LNCaP clone FGC (cell line): ENCODE measurements at regions not wholly inside any gene's neighbourhood (a gene's known extent, or its start where the extent isn't known, plus 50 kb on each side); places are given as distances from the start of the nearest gene placed in this dataset.

Experiments used
- DNase-seq: peaks from one replicate; pipeline ENCODE4 v3.0.0-alpha.2; 2011; ENCODE audit warnings: low read depth
- H3K4me3 ChIP-seq: 2 replicates; pipeline ENCODE4 v1.5.1; 2011; ENCODE audit warnings: mild to moderate bottlenecking, low read depth, low read length, control low read depth
- CTCF ChIP-seq: IDR thresholded peaks from 2 replicates; pipeline ENCODE4 v1.5.1; 2012; ENCODE audit warnings: mild to moderate bottlenecking; ENCODE audit not compliant: control insufficient read depth, insufficient read depth; ENCODE audit errors: extremely low read depth

GRCh38 chr3:96169111-96169766, 645.2 kb upstream of the EPHA6 start:
- DNase-seq: no peak
- H3K4me3 ChIP-seq: no peak overlapping the region
- TF ChIP-seq CTCF: no peak

- no peak for DNase-seq
- TF ChIP-seq CTCF: no peak
- no peak overlapping the region for H3K4me3 ChIP-seq
Observed at GRCh38 chr3:96172917-96173316, 641.5 kb upstream of the EPHA6 start.

GRCh38 chr3:96175500-96175899, 638.9 kb upstream of the EPHA6 start:
- no peak overlapping the region for H3K4me3 ChIP-seq
- no peak for DNase-seq
- TF ChIP-seq CTCF: no peak

DNA sequence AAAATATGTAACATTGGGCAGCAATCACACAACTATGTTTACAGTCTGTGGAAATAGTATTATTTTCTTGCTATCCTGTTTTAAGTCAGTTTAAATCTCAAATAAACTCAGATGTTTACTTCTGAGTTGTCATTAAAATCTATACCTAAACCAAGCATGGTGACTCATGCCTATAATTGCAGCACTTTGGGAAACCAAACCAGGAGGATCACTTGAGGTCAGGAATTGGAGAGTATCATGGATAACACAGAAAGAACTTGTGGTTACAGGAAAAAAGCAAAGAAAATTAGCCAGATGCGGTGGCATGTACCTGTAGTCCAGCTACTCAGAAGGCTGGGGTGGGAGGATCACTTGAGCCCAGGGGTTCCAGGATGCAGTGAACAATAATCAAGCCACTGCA, 631.6 kb upstream of the EPHA6 start:
- no peak for TF ChIP-seq CTCF
- no peak for DNase-seq
- no peak overlapping the region for H3K4me3 ChIP-seq

DNA sequence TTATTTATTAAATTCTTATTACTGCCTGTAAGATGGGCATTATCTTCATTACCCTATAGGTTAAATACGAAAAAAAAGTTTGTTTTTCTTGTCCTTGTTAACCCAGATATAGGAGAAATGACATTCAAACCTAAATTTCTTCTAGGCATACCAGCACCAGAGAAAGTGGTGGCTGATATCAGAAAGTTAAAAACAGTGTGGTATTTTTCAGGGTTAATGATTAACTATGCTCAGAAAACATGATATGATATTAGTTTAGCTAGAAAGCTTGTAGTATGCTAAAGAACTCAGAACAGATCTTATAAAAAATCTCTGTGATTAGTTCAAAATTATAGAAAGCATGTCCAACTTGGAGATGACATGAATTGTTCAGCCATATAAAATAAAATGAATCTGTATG, 630.5 kb upstream of the EPHA6 start:
- TF ChIP-seq CTCF: no peak
- H3K4me3 ChIP-seq: no peak overlapping the region

DNA sequence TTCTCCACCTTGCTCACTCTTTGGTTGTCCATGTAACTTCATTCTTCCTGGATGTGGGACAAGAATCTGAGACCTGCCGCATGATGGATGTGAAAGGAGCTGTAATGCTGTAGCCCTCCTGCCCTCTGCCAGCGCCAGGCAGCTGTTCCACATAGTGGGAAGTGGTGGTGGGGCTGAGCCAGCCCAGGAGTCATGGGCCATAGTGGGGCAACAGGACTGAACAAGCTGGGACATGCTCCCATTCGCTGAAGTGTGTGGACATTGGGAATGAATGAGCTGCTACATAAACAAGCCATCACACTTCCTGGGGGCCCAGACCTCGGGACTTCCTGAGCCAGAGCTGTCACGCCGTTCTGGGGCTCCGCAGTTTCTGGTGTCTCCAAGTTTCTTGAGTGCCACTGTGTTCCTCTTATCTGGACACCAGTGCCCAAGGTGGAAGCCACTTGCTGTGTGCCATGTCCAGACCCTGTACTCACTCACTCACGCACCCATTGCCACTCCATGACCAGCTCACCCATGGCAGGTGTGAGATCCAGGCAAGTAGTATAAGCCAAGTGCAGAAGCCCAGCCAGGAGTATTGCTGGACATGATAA, 624.3 kb upstream of the EPHA6 start:
- no peak for DNase-seq
- TF ChIP-seq CTCF: no peak
- H3K4me3 ChIP-seq: no peak overlapping the region

More for the DNA sequence above, 630.5 kb upstream of the EPHA6 start:
- no peak for DNase-seq
